ENCODE measurements at regions not wholly inside any gene's neighbourhood (a gene's known extent, or its start where the extent isn't known, plus 50 kb on each side); places are given as distances from the start of the nearest gene placed in this dataset.

DNA sequence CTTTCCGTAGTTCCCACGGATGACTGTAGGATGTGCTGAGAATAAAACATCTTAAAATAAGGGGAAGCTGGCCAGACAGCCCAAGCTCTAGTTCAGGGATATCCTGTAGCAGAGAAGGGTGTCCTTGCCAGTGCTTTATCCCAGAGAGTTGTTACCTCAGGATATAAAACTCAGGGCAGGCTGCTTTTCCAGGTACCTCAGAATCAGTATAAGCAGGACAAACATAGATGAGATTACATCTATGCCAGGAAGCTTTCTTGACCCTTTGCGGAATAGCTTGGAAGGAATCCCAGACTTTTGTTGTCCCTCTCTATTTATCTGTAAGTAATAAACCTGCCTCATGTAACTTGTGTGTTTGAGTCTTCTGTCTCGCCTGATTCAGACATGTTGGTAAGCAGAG is 565.7 kb downstream of the PRDM9 start:
- WGBS (ENCODE audit: insufficient coverage), result no CpG with 5 or more reads among the region's 4 CpGs
- H3K27me3 ChIP-seq (ENCODE audit: control insufficient read depth, insufficient read depth, low read length), result no peaks in the 10 kb centered on the region
- H3K27ac ChIP-seq (ENCODE audit: low read depth, low read length), result no peak overlapping the region
- H3K9me3 ChIP-seq (ENCODE audit: control insufficient read depth, insufficient read depth, low read length), result no peaks in the 10 kb centered on the region
- no peaks in the 10 kb centered on the region for H3K36me3 ChIP-seq (ENCODE audit: control insufficient read depth, insufficient read depth, low read length)
- H3K4me1 ChIP-seq (ENCODE audit: control insufficient read depth, insufficient read depth, low read length), result no peaks in the 10 kb centered on the region
- H3K4me3 ChIP-seq (ENCODE audit: low read depth, low read length), result no peak overlapping the region
- peak in 2 of 6 donors; percentile 12 to 26 for DNase-seq (ENCODE audit: low read depth in 4 of 6, low spot score in 6 of 6)

GRCh38 chr5:24080046-24080445 is 564.7 kb downstream of the CDH10 start:
- H3K27me3 ChIP-seq (ENCODE audit: control insufficient read depth, insufficient read depth, low read length), result no peaks in the 10 kb centered on the region
- WGBS (ENCODE audit: insufficient coverage), result no CpG with 5 or more reads among the region's 2 CpGs
- H3K36me3 ChIP-seq (ENCODE audit: control insufficient read depth, insufficient read depth, low read length), result no peaks in the 10 kb centered on the region
- peak in 2 of 6 donors; percentile 24 to 42 for DNase-seq (ENCODE audit: low read depth in 4 of 6, low spot score in 6 of 6)
- no peak overlapping the region for H3K4me3 ChIP-seq (ENCODE audit: low read depth, low read length)
- no peak overlapping the region for H3K27ac ChIP-seq (ENCODE audit: low read depth, low read length)
- no peaks in the 10 kb centered on the region for H3K4me1 ChIP-seq (ENCODE audit: control insufficient read depth, insufficient read depth, low read length)
- H3K9me3 ChIP-seq (ENCODE audit: control insufficient read depth, insufficient read depth, low read length), result no peaks in the 10 kb centered on the region

DNA sequence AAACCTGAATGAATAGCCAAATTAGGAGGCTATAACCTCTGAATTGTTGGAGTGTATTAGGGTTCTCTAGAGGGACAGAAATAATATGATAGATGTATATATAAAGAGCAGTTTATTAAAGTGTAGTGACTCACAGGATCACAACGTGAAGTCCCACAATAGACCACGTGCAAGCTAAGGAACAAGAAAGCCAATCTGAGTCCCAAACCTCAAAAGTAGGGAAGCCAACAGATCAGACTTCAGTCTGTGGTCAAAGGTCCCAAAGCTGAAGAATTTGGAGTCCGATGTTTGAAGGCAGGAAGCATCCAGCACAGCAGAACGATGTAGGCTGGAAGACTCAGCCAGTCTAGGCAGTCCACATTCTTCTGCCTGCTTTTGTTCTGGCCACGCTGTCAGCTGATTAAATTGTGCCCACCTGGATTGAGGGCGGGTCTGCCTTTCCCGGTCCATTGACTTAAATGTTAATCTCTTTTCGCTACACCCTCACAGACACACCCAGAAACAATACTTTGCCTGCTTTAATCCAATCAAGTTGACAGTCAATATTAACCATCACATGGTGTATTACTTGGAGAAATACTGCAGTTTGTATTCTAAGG is 550.6 kb downstream of the CDH10 start:
- DNase-seq (ENCODE audit: low read depth in 4 of 6, low spot score in 6 of 6), result no peak
- peaks cover 2% of the 10 kb centered on the region for H3K9me3 ChIP-seq (ENCODE audit: control insufficient read depth, insufficient read depth, low read length)
- no peaks in the 10 kb centered on the region for H3K36me3 ChIP-seq (ENCODE audit: control insufficient read depth, insufficient read depth, low read length)
- no peak overlapping the region for H3K4me3 ChIP-seq (ENCODE audit: low read depth, low read length)
- no peak overlapping the region for H3K27ac ChIP-seq (ENCODE audit: low read depth, low read length)
- 82% methylated on average over 8 of the region's 8 CpGs for WGBS (ENCODE audit: insufficient coverage)
- no peaks in the 10 kb centered on the region for H3K27me3 ChIP-seq (ENCODE audit: control insufficient read depth, insufficient read depth, low read length)
- no peaks in the 10 kb centered on the region for H3K4me1 ChIP-seq (ENCODE audit: control insufficient read depth, insufficient read depth, low read length)

DNA sequence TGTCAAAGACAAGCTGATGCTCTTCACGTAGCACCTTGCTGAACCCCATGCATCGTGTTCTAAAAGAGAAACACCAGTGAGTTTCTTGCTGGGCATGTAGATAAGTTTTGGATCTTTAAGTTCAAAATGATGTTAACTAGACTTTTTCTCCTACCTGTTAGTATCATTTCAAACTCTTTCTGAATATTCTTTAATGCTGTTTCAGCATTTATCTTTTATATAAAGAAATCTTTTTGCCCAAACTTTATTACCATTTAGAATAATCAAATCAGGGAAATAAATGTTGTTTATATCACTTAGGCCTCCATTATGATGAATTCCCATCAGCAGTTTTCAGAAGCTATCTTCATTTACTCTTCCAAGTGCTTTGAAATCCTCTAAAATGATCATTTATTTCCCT is 542.8 kb downstream of the CDH10 start:
- no peaks in the 10 kb centered on the region for H3K4me1 ChIP-seq (ENCODE audit: control insufficient read depth, insufficient read depth, low read length)
- WGBS (ENCODE audit: insufficient coverage), result no CpG with 5 or more reads among the region's 2 CpGs

GRCh38 chr5:24103451-24104023 is 541.2 kb downstream of the CDH10 start:
- no peaks in the 10 kb centered on the region for H3K9me3 ChIP-seq (ENCODE audit: control insufficient read depth, insufficient read depth, low read length)
- H3K27ac ChIP-seq (ENCODE audit: low read depth, low read length), result no peak overlapping the region
- WGBS (ENCODE audit: insufficient coverage), result no CpG with 5 or more reads among the region's 3 CpGs
- H3K4me3 ChIP-seq (ENCODE audit: low read depth, low read length), result no peak overlapping the region
- no peaks in the 10 kb centered on the region for H3K36me3 ChIP-seq (ENCODE audit: control insufficient read depth, insufficient read depth, low read length)
- no peaks in the 10 kb centered on the region for H3K4me1 ChIP-seq (ENCODE audit: control insufficient read depth, insufficient read depth, low read length)
- DNase-seq (ENCODE audit: low read depth in 4 of 6, low spot score in 6 of 6), result peak in 1 of 6 donors; percentile 73
- H3K27me3 ChIP-seq (ENCODE audit: control insufficient read depth, insufficient read depth, low read length), result no peaks in the 10 kb centered on the region

More for the DNA sequence above, 542.8 kb downstream of the CDH10 start:
- no peak overlapping the region for H3K27ac ChIP-seq (ENCODE audit: low read depth, low read length)
- no peaks in the 10 kb centered on the region for H3K9me3 ChIP-seq (ENCODE audit: control insufficient read depth, insufficient read depth, low read length)
- no peak overlapping the region for H3K4me3 ChIP-seq (ENCODE audit: low read depth, low read length)
- DNase-seq (ENCODE audit: low read depth in 4 of 6, low spot score in 6 of 6), result no peak
- no peaks in the 10 kb centered on the region for H3K36me3 ChIP-seq (ENCODE audit: control insufficient read depth, insufficient read depth, low read length)
- no peaks in the 10 kb centered on the region for H3K27me3 ChIP-seq (ENCODE audit: control insufficient read depth, insufficient read depth, low read length)

GRCh38 chr5:24110004-24110615 is 534.7 kb downstream of the CDH10 start:
- Histone ChIP-seq H3K9me3 (ENCODE audit: control insufficient read depth, insufficient read depth, low read length) (no peaks in the 10 kb centered on the region), H3K27ac (ENCODE audit: low read depth, low read length) (no peak overlapping the region), H3K4me1 (ENCODE audit: control insufficient read depth, insufficient read depth, low read length) (no peaks in the 10 kb centered on the region), H3K4me3 (ENCODE audit: low read depth, low read length) (no peak overlapping the region), H3K27me3 (ENCODE audit: control insufficient read depth, insufficient read depth, low read length) (no peaks in the 10 kb centered on the region), H3K36me3 (ENCODE audit: control insufficient read depth, insufficient read depth, low read length) (no peaks in the 10 kb centered on the region)
- no CpG with 5 or more reads among the region's 3 CpGs for WGBS (ENCODE audit: insufficient coverage)
- peak in 3 of 6 donors; percentile 37 to 84 (median 57) for DNase-seq (ENCODE audit: low read depth in 4 of 6, low spot score in 6 of 6)

GRCh38 chr5:24112420-24112819 is 532.4 kb downstream of the CDH10 start:
- DNase-seq (ENCODE audit: low read depth in 4 of 6, low spot score in 6 of 6), result no peak
- Histone ChIP-seq H3K27ac (ENCODE audit: low read depth, low read length) (no peak overlapping the region), H3K4me1 (ENCODE audit: control insufficient read depth, insufficient read depth, low read length) (no peaks in the 10 kb centered on the region), H3K9me3 (ENCODE audit: control insufficient read depth, insufficient read depth, low read length) (no peaks in the 10 kb centered on the region), H3K4me3 (ENCODE audit: low read depth, low read length) (no peak overlapping the region), H3K27me3 (ENCODE audit: control insufficient read depth, insufficient read depth, low read length) (no peaks in the 10 kb centered on the region), H3K36me3 (ENCODE audit: control insufficient read depth, insufficient read depth, low read length) (no peaks in the 10 kb centered on the region)
- WGBS (ENCODE audit: insufficient coverage), result no CpG with 5 or more reads among the region's 2 CpGs

DNA sequence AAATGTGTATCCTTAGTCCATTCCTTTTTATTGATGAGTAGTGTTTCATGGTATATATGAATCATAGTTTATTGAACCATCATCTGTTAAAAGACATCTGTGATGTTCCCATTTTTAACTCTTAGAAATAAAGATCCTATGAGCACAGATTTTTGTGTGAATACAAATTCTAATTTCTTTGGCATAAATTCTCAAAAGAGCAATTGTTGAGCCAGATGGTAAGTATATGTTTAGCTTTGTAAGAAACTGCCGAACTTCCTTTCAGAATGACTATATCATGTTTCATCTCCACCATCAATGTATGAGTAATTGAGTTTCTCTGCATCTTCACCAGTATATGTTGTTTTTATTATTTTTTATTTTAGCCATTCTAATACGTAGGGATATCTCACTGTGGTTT is 526.4 kb downstream of the CDH10 start:
- no peaks in the 10 kb centered on the region for H3K4me1 ChIP-seq (ENCODE audit: control insufficient read depth, insufficient read depth, low read length)
- no peak overlapping the region for H3K4me3 ChIP-seq (ENCODE audit: low read depth, low read length)
- no peaks in the 10 kb centered on the region for H3K36me3 ChIP-seq (ENCODE audit: control insufficient read depth, insufficient read depth, low read length)
- H3K27ac ChIP-seq (ENCODE audit: low read depth, low read length), result no peak overlapping the region
- DNase-seq (ENCODE audit: low read depth in 4 of 6, low spot score in 6 of 6), result peak in 1 of 6 donors; percentile 64
- no CpG with 5 or more reads among the region's 2 CpGs for WGBS (ENCODE audit: insufficient coverage)
- H3K27me3 ChIP-seq (ENCODE audit: control insufficient read depth, insufficient read depth, low read length), result no peaks in the 10 kb centered on the region
- H3K9me3 ChIP-seq (ENCODE audit: control insufficient read depth, insufficient read depth, low read length), result no peaks in the 10 kb centered on the region

DNA sequence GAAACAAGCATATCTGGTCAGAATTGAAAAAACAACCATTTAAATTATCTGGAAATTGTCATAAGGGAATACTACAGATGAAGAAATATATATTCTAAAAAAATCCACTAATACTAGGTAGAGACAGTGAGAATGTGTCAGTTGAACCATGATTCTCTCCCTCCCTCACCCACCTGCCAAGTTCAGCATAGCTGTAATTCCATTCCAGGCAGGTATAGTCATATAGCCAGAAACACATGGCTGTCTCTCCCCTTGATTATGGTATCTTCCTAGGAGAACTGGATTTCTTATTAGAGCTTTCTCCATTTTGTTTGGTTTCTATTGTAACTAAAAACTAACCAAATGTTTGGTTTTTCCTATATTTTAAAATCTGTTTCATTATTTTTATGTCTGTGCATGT is 509.2 kb downstream of the CDH10 start:
- DNase-seq (ENCODE audit: low read depth in 4 of 6, low spot score in 6 of 6), result no peak
- no peak overlapping the region for H3K27ac ChIP-seq (ENCODE audit: low read depth, low read length)

DNA sequence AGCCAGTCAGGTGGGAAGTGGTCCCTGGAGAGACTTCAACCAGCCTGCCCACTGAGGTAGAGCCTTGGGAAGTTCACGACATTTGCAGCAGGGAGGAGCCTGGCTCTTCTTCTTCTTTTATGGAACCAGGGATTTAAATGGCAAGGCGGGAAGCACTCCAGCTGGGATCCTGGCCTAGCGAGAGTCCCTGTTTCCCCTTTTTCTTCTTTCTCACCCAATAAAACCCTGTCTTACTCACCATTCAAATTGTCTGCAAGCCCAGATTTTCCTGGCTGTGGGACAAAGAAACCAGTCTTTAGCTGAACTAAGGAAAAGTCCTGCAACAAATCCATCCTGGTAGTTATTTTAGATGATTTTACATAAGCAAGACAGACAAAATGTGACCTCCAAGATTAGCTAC is 503.7 kb downstream of the CDH10 start:
- no peaks in the 10 kb centered on the region for H3K27me3 ChIP-seq (ENCODE audit: control insufficient read depth, insufficient read depth, low read length)
- no peaks in the 10 kb centered on the region for H3K9me3 ChIP-seq (ENCODE audit: control insufficient read depth, insufficient read depth, low read length)
- no peak overlapping the region for H3K27ac ChIP-seq (ENCODE audit: low read depth, low read length)
- DNase-seq (ENCODE audit: low read depth in 4 of 6, low spot score in 6 of 6), result peak in 4 of 6 donors; percentile 6 to 64 (median 16)
- no peaks in the 10 kb centered on the region for H3K4me1 ChIP-seq (ENCODE audit: control insufficient read depth, insufficient read depth, low read length)
- WGBS (ENCODE audit: insufficient coverage), result 64% methylated on average over 2 of the region's 3 CpGs
- no peaks in the 10 kb centered on the region for H3K36me3 ChIP-seq (ENCODE audit: control insufficient read depth, insufficient read depth, low read length)
- H3K4me3 ChIP-seq (ENCODE audit: low read depth, low read length), result no peak overlapping the region

More for the DNA sequence above, 509.2 kb downstream of the CDH10 start:
- Histone ChIP-seq H3K36me3 (ENCODE audit: control insufficient read depth, insufficient read depth, low read length) (no peaks in the 10 kb centered on the region), H3K4me3 (ENCODE audit: low read depth, low read length) (no peak overlapping the region), H3K4me1 (ENCODE audit: control insufficient read depth, insufficient read depth, low read length) (no peaks in the 10 kb centered on the region), H3K27me3 (ENCODE audit: control insufficient read depth, insufficient read depth, low read length) (no peaks in the 10 kb centered on the region), H3K9me3 (ENCODE audit: control insufficient read depth, insufficient read depth, low read length) (no peaks in the 10 kb centered on the region)

All from spinal cord (tissue), 9 donors.